ENCODE measurements at regions not wholly inside any gene's neighbourhood (a gene's known extent, or its start where the extent isn't known, plus 50 kb on each side); places are given as distances from the start of the nearest gene placed in this dataset.
A peak's percentile ranks its signal among the peaks of the same experiment; 100 is the strongest.

DNA sequence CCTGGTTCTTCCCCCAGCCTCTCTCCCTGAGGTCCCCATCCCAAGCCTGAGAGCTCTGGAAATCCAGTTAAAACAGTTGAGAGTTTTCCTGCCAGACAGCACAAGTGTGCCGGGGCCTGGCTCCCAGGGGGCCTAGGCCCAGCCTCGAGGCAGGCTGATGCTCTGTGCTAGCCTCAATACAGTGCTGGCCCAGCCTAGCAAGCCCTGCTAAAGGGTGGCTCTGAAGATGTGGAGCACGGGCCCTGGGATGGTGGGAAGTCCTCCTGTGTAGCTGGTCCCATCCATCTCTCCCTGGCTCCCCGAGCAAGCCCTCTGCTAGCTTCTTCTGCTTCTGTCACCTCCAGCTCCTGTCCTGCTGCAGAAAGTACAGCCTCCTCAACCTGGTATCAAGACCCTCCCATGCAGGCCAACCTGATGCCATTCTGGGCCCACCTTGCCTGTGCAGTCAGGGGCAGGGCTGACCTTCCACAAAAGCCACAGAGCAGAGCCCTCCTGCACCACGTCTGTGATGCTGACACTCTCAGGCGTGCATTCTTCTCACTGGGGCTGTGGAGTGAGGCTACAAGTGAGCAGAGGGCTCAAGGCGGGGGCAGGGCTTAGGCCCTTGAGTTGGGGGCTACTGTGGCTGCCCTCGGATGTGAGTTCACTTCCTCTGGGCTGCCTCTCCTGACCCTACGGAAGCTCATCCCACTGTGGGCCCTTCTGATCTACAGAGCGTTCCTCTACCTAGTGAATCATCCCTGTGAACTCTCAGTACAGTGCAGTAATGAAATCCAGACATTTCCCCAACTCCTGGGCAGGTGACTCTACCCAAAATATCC, 60.1 kb upstream of the LAPTM4A start:
- H3K27ac ChIP-seq (ENCODE audit: poor library complexity, severe bottlenecking): no peak overlapping the region
- H3K4me3 ChIP-seq (ENCODE audit: severe bottlenecking): no peak overlapping the region
- ATAC-seq (ENCODE audit: low read depth): no peak

DNA sequence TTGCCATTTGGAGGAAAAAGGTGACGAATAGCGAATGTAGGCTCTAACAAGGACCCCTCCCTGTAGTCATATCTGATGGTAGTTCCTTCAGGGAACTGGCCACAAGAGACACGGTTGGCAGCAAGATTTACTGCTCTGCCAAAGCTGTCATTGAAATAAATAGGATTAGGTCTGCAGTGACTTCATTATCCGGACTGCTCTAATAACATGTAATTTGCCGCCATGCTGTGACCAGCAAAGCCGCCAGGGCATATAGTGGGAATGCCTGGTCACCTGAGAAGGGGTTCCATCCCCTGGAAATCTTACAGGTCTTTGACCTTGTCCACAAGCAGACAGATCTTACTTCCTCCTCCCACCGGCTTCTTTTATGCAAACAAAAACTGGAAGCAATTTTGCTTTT, 59.4 kb upstream of the LAPTM4A start:
- no peak for ATAC-seq (ENCODE audit: low read depth)

More for the DNA sequence above, 60.1 kb upstream of the LAPTM4A start:
- TF ChIP-seq, protein P1, sequence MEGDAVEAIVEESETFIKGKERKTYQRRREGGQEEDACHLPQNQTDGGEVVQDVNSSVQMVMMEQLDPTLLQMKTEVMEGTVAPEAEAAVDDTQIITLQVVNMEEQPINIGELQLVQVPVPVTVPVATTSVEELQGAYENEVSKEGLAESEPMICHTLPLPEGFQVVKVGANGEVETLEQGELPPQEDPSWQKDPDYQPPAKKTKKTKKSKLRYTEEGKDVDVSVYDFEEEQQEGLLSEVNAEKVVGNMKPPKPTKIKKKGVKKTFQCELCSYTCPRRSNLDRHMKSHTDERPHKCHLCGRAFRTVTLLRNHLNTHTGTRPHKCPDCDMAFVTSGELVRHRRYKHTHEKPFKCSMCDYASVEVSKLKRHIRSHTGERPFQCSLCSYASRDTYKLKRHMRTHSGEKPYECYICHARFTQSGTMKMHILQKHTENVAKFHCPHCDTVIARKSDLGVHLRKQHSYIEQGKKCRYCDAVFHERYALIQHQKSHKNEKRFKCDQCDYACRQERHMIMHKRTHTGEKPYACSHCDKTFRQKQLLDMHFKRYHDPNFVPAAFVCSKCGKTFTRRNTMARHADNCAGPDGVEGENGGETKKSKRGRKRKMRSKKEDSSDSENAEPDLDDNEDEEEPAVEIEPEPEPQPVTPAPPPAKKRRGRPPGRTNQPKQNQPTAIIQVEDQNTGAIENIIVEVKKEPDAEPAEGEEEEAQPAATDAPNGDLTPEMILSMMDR (IDR thresholded peaks at IDR 0.05; ENCODE audit: poor library complexity, severe bottlenecking): no peak
- Histone ChIP-seq H3K27me3 (ENCODE audit: insufficient read depth, poor library complexity, severe bottlenecking) (no peaks in the 10 kb centered on the region), H3K4me1 (ENCODE audit: insufficient read depth, poor library complexity, severe bottlenecking) (peaks cover 19% of the 10 kb centered on the region), H3K9me3 (ENCODE audit: severe bottlenecking) (no peaks in the 10 kb centered on the region), H3K36me3 (ENCODE audit: low read depth) (no peaks in the 10 kb centered on the region)
- DNase-seq (ENCODE audit: low spot score): no peak

DNA sequence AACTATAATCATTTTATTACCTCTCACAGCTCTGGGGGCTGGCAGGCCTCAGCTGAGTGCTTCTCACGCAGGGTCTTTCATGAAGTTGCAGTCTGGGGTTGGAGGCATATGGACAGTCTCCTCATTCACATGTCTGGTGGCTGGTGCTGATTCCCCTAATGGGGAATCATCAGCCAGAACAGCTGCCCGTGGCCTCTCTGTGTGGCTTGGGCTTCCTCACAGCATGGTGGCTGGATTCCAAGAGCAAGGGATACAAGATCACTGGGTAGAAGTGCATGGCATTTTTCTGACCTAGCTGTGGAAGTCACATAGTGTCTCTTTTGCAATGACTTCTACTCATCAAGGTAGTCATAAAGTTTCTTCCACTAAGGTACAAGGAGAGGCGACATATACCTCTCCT, 59.0 kb upstream of the LAPTM4A start:
- ATAC-seq (ENCODE audit: low read depth): no peak
- TF ChIP-seq, protein P1 (IDR thresholded peaks at IDR 0.05; ENCODE audit: poor library complexity, severe bottlenecking): no peak

More for the DNA sequence above, 59.4 kb upstream of the LAPTM4A start:
- DNase-seq (ENCODE audit: low spot score): no peak
- Histone ChIP-seq H3K27me3 (ENCODE audit: insufficient read depth, poor library complexity, severe bottlenecking) (no peaks in the 10 kb centered on the region), H3K27ac (ENCODE audit: poor library complexity, severe bottlenecking) (no peak overlapping the region), H3K36me3 (ENCODE audit: low read depth) (no peaks in the 10 kb centered on the region), H3K9me3 (ENCODE audit: severe bottlenecking) (no peaks in the 10 kb centered on the region), H3K4me3 (ENCODE audit: severe bottlenecking) (no peak overlapping the region), H3K4me1 (ENCODE audit: insufficient read depth, poor library complexity, severe bottlenecking) (peaks cover 19% of the 10 kb centered on the region)
- TF ChIP-seq, protein P1 (IDR thresholded peaks at IDR 0.05; ENCODE audit: poor library complexity, severe bottlenecking): no peak

DNA sequence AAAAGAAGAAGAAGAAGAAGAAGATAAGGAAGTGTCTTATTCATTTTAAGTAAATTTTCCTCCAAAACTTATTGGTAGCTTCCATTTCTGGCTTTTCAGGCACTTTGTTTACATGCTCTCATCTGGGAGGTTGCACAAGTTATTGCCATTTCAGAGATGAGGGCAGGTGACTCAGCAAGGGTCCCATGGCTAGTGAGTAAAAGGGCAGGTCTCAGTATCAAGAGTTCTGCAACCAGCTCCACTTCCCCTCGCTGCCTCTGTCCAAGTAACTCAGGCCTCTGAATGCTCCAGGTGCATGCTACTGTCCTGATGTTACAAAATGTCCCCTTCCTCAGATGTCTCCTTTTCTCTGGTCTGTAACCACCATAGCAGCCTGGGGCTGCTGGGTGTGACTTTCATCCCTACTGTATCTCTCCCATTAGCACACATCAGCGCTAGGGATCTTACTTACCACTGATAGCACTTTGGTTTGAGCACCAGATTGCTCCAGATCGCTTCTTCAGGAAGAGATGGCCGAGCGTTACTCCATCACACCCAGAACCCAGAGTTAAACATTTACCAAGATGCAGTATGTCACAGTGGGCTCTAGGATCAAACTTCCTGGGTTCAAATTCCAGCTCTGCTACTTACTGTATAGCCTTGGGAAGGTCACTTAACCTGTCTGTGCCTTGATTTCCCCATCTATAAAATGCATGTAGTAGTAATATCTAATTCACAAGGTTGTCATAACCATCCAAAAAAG, 57.4 kb upstream of the LAPTM4A start:
- H3K9me3 ChIP-seq (ENCODE audit: severe bottlenecking): no peaks in the 10 kb centered on the region
- no peak for DNase-seq (ENCODE audit: low spot score)
- peak; percentile 47 for ATAC-seq (ENCODE audit: low read depth)
- H3K36me3 ChIP-seq (ENCODE audit: low read depth): no peaks in the 10 kb centered on the region
- peaks cover 19% of the 10 kb centered on the region for H3K4me1 ChIP-seq (ENCODE audit: insufficient read depth, poor library complexity, severe bottlenecking)
- no peaks in the 10 kb centered on the region for H3K27me3 ChIP-seq (ENCODE audit: insufficient read depth, poor library complexity, severe bottlenecking)
- no peak overlapping the region for H3K4me3 ChIP-seq (ENCODE audit: severe bottlenecking)
- TF ChIP-seq, protein P1 (IDR thresholded peaks at IDR 0.05; ENCODE audit: poor library complexity, severe bottlenecking): no peak
- peak overlapping the region; percentile 52 for H3K27ac ChIP-seq (ENCODE audit: poor library complexity, severe bottlenecking)

More for the DNA sequence above, 59.0 kb upstream of the LAPTM4A start:
- peak overlapping the region; percentile 52 for H3K27ac ChIP-seq (ENCODE audit: poor library complexity, severe bottlenecking)
- no peaks in the 10 kb centered on the region for H3K36me3 ChIP-seq (ENCODE audit: low read depth)
- no peaks in the 10 kb centered on the region for H3K27me3 ChIP-seq (ENCODE audit: insufficient read depth, poor library complexity, severe bottlenecking)
- DNase-seq (ENCODE audit: low spot score): no peak
- H3K4me1 ChIP-seq (ENCODE audit: insufficient read depth, poor library complexity, severe bottlenecking): peaks cover 19% of the 10 kb centered on the region
- H3K9me3 ChIP-seq (ENCODE audit: severe bottlenecking): no peaks in the 10 kb centered on the region
- H3K4me3 ChIP-seq (ENCODE audit: severe bottlenecking): no peak overlapping the region

Data from RWPE2 (cell line).